GM19025 (cell line): ENCODE measurements at regions not wholly inside any gene's neighbourhood (a gene's known extent, or its start where the extent isn't known, plus 50 kb on each side); places are given as distances from the start of the nearest gene placed in this dataset.

Experiments used
- ATAC-seq: cut with Tn5 transposase; IDR thresholded peaks from one replicate; pipeline ENCODE4 v1.9.1; 2021; ENCODE audit warnings: mild to moderate bottlenecking, low read depth, moderate library complexity; ENCODE audit not compliant: unreplicated experiment

DNA sequence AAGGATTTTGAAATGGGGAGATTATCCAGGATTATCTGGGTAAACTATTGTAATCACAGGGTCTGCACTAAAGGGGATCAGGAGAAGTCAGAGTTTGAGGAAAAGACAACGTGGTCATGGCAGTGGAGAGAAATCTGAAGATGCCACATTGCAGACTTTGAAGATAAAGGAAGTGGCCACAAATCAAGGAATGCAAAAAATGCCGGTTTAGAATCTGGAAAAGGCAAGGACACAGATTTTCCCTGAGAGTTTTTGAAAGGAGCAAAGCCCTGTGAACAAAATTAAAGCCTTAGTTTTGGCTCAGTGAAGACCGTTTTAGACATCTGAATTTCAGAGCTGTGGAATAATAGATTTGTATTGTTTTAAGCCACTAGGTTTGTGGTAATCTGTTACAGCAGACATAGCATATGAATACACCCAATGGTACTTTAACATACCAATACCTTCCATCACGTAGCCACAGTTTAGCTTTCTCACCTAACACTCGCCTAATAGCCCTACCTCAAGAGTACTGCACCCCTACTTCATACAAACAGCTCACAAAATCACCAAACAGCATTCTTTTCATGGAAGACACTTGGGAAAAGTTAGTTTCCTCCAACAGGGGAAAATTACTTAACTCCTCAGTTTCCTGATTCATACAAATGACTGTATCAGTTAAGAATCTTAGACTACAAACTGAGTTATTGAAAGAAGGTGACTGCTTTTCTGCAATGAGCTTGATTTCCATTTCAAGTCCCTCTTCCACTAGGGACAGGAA, 446.5 kb downstream of the INHBA start:
- no peak for ATAC-seq

- no peak for ATAC-seq
Measured at GRCh38 chr7:41255716-41256115, 447.2 kb downstream of the INHBA start.

DNA sequence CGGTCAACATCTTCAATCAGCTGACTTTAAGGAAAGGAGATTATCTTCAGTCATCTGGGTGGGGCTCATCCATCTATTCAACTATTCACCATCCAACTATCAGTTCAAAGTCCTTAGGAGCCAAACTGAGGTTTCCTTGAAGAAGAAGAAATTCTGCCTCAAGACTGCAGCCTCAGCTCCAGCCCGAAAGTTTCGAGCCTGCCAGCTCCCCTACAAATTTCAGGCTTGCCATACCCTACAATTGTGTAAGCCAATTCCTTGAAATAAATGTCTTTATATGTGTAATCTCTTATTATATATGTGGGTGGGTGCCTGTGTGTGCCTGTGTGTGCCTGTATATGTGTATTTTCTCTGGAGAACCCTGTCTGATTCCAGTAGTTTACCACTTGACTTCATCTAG, 447.8 kb downstream of the INHBA start:
- no peak for ATAC-seq

- ATAC-seq, result no peak
Measured at GRCh38 chr7:41252957-41253356, 449.9 kb downstream of the INHBA start.

- ATAC-seq, result no peak
Measured at GRCh38 chr7:41252551-41252950, 450.3 kb downstream of the INHBA start.

- no peak for ATAC-seq
Measured at GRCh38 chr7:41247143-41247865, 455.6 kb downstream of the INHBA start.

DNA sequence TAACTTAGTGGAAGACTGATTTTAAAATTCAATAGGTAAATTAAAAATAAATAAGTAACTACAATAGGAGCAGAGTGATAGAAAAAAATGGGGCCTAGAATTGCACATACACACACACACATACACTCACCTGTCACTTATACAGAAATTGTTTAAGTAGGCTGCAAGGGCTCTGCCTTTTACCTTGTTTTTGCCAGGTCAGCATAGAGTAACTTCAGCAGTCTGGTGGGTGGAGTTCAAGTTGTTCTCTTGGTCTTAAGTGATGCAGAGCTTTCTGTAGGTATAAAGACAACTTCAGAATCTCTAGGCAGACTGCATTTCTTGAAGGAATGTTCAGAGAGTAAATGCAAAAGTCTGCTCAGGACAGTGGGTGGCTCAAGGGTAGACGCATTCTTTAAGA, 457.0 kb downstream of the INHBA start:
- ATAC-seq, result no peak

- no peak for ATAC-seq
Measured at GRCh38 chr7:41244246-41244645, 458.6 kb downstream of the INHBA start.

DNA sequence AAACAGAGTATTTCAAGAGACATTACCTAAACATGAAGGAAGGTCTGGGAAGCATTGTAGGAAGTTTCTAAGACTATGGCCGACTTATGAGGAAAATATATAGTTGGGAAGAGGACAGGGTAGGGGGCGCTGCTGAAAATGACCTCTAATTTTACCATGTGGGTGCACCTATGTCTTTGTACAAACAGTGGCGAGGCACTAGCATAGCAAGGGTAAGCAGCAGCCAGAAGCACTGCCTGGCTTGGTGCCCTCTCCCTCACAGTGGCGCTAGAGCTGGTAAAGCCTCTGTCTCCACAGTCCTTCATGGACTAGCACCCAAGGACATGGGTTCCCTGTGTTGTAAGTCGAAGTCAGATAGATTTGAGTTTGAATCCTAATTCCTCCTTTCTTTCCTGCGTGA, 461.2 kb downstream of the INHBA start:
- no peak for ATAC-seq

DNA sequence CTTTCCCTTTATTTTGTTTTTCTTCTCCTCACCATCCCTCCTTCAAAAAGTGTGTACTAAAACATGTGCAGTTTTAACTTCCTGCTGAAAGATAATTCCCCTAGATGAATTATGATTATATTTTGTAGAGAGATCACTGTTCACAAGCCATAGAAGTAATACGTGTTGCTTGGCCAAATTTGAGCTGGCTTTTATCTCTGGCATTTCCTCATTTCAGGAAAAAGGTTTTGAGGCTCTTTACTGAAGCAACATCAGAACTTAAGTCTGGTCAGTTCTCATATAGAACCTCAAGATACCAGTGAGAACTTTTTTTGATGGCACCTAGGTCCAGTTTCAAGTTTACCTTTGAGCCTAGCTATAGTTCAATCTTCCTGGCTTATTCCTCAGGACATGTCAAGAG, 463.3 kb downstream of the INHBA start:
- no peak for ATAC-seq

DNA sequence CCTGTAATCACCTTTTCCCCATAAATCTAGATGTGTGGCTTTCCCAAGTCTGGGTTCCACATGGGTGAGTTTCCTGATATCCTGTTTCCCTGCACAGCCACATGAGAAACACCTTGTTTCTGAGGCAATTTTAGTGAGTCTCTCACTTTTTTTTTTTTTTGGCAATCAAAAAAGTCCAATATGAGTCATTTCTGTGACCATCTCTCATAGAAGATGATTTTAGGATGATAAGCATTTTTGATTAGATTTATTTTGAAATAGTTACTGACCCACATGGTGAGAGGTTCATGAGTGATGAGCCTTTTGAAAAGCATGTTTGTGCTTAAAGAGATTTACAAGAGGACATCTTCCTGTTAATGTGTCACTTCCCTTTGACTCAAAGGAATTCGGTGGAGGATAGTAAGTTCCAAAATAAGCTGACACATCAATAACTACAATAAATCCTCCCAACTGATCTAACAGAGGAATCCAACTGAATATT, 464.0 kb downstream of the INHBA start:
- ATAC-seq, result no peak

- no peak for ATAC-seq
Measured at GRCh38 chr7:41237956-41238355, 464.9 kb downstream of the INHBA start.

DNA sequence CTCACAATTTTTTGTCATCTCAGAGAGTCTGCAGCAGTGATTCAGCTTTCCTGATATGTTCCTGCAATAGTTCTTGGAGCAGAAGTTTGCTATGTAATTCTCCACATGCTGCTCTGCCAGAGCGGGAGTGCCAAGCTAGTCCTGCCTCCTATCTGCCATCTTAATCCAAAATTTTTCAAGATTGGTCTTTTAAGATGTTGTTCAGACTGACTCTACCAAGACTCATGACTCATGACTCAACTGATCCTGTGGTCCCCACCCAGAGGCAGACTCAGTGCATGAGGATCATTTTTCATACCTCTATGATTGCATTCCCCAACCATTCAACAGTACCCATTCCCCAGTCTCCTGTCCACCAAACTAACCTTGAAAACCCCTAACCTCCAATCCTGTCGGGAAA, 470.8 kb downstream of the INHBA start:
- no peak for ATAC-seq

- no peak for ATAC-seq
Measured at GRCh38 chr7:41224063-41224763, 478.7 kb downstream of the INHBA start.

GRCh38 chr7:41222746-41223145, 480.1 kb downstream of the INHBA start:
- ATAC-seq, result no peak

DNA sequence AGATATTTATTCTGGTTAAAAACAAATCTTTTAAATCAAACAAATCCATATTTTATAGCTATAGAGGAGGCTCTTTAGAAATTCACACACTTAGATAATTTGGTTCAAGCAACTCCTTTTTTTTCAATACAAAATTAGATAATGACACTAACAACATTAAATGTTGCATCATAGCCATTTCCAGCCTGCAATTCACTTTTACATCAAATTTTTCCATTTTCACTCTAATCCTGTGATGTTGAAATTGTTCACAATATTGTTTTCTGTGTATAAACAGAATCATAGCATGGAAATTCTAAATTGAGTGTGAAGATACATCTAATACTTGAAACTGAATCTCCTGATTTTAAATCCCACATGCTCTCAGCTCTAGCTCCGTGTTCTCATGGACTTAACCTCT, 482.6 kb downstream of the INHBA start:
- ATAC-seq, result no peak

DNA sequence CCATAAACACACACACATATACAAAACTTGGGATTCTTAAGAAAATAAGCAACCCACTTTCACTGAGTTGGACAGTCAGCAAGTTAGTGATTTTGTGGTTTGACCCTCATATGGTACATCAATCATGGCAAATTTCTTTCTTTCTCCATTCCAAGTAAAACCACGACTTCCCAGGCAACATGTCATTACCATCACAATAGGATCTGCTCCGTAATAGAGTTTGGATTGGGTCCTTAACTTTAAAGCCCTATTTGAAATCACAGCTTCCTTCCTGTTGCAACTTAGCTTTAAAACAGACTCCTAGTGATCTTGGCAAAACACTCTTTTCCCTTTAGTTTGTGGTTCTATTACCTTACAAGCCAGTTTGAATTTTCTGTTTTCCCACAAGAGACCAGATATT, 483.6 kb downstream of the INHBA start:
- no peak for ATAC-seq

- ATAC-seq, result no peak
Measured at GRCh38 chr7:41217306-41217705, 485.6 kb downstream of the INHBA start.

- ATAC-seq, result no peak
Measured at GRCh38 chr7:41207141-41207540, 495.7 kb downstream of the INHBA start.

- ATAC-seq, result peak; percentile 34
Measured at GRCh38 chr7:41206267-41206666, 496.6 kb downstream of the INHBA start.

DNA sequence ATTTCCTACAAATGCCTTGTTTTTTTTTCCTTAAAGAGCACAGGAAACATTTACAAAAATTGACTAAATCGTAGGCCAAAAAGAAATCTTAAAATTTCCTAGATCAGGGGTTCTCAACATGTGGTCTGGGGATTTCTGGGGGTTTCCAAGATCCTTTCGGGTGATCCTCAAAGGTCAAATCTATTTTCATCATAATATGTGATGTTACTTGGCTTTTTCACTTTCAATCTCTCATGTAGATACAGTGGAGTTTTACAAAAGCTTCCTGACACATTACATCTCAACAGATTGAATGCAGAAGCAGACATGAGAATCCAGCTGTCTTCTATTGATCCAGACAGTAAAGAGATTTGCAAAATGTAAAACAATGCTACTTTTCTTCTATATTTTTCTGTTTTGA, 497.3 kb downstream of the INHBA start:
- ATAC-seq, result peak; percentile 74
